ENCODE measurements at regions not wholly inside any gene's neighbourhood (a gene's known extent, or its start where the extent isn't known, plus 50 kb on each side); places are given as distances from the start of the nearest gene placed in this dataset.

- Histone ChIP-seq H2AK5ac (ENCODE audit: insufficient read length, low read length) (no peak overlapping the region), H2BK120ac (ENCODE audit: low read depth, low read length, poor library complexity, severe bottlenecking) (no peak overlapping the region), H3K14ac (ENCODE audit: insufficient read depth, low read length) (no peak overlapping the region; the same call in 1 of the 2 replicates), H3K79me1 (ENCODE audit: insufficient read depth, low read depth, low read length, poor library complexity, severe bottlenecking) (no peaks in the 10 kb centered on the region), H2BK5ac (ENCODE audit: insufficient read length, low read length) (no peak overlapping the region), H2BK12ac (ENCODE audit: insufficient read length, low read depth, low read length) (no peak overlapping the region), H3K4me2 (ENCODE audit: insufficient read depth, insufficient read length, low read length) (no peak overlapping the region), H3K4ac (ENCODE audit: low read depth, low read length) (no peak overlapping the region), H3K18ac (ENCODE audit: insufficient read length, low read depth, low read length) (no peak overlapping the region), H4K20me1 (ENCODE audit: control insufficient read depth, insufficient read depth, insufficient read length) (no peaks in the 10 kb centered on the region), H3T11ph (ENCODE audit: low read length) (no peak overlapping the region), H3K56ac (ENCODE audit: insufficient read length, low read depth, low read length) (no peak overlapping the region), H3K4me1 (ENCODE audit: insufficient read depth, low read length) (peaks cover 3% of the 10 kb centered on the region; the same call in 1 of the 2 replicates), H3K23me2 (ENCODE audit: insufficient read length, low read depth, low read length, poor library complexity, severe bottlenecking) (no peaks in the 10 kb centered on the region), H4K91ac (ENCODE audit: insufficient read length, low read depth, low read length) (no peak overlapping the region), H3K27me3 (ENCODE audit: insufficient read depth, low read length) (no peaks in the 10 kb centered on the region), H3K9me3 (ENCODE audit: control insufficient read depth, low read depth, low read length) (no peaks in the 10 kb centered on the region), H4K8ac (replicated peaks; ENCODE audit: insufficient read length, low read depth, low read length) (no peak overlapping the region), H2AFZ (ENCODE audit: low read length) (no peak overlapping the region), H3K27ac (ENCODE audit: insufficient read length, low read depth, low read length) (no peak overlapping the region), H2BK15ac (ENCODE audit: low read depth, low read length) (no peak overlapping the region), H3K79me2 (ENCODE audit: insufficient read depth, low read length) (no peaks in the 10 kb centered on the region), H4K5ac (ENCODE audit: insufficient read length, low read depth, low read length) (no peak overlapping the region), H3K9ac (ENCODE audit: extremely low read depth, insufficient read length, low read length) (no peak overlapping the region), H2BK20ac (ENCODE audit: low read depth, low read length, poor library complexity, severe bottlenecking) (no peak overlapping the region), H3K23ac (ENCODE audit: insufficient read length, low read depth, low read length) (no peak overlapping the region)
- Mint-ChIP-seq H3K36me3 (ENCODE audit: insufficient read depth in 1 of 3, low read depth in 3 of 3) (peaks cover under 1 to 14% (median 4%) of the 10 kb centered on the region in 3 experiments; a peak in 6 of 7 replicates), H3K27ac (no peak overlapping the region), H3K4me1 (peaks cover 15 to 21% of the 10 kb centered on the region in 2 experiments), H3K4me3 (no peak overlapping the region), H3K27me3 (ENCODE audit: low read depth) (no peaks in the 10 kb centered on the region), H3K9me3 (peaks cover 8 to 12% of the 10 kb centered on the region in 2 experiments)
- TF ChIP-seq CTCF (conservative IDR thresholded peaks at IDR 0.05): no peak
- DNase-seq: peak; percentile 48
- no CpG with 5 or more reads among the region's 4 CpGs for WGBS (ENCODE audit: extremely low coverage, insufficient read length, low lambda C conversion rate)
Observed at GRCh38 chr18:56043641-56044061, 455.7 kb upstream of the TCF4 start.
